ENCODE measurements at regions not wholly inside any gene's neighbourhood (a gene's known extent, or its start where the extent isn't known, plus 50 kb on each side); places are given as distances from the start of the nearest gene placed in this dataset.

- H3K4me1 ChIP-seq (ENCODE audit: control insufficient read depth in 1 of 2, extremely low read depth in 1 of 2, insufficient read depth in 2 of 2, low read length in 2 of 2) = no peaks in the 10 kb centered on the region
- H3K27me3 Mint-ChIP-seq = peaks cover 5 to 16% of the 10 kb centered on the region in 2 donors
- DNase-seq (no peak), ATAC-seq (replicated peaks in 1 of 4) (no peak)
- no peaks in the 10 kb centered on the region for H3K36me3 Mint-ChIP-seq
- H3K27ac Mint-ChIP-seq = no peak overlapping the region
- CTCF ChIA-PET = no interaction called here
- no peaks in the 10 kb centered on the region for H3K9me3 Mint-ChIP-seq
- no peak overlapping the region for H3K4me3 Mint-ChIP-seq
- no peak overlapping the region for H3K4me3 ChIP-seq (ENCODE audit: control insufficient read depth in 1 of 2, extremely low read depth in 1 of 2, low read length in 1 of 2)
- H3K4me1 Mint-ChIP-seq = no peaks in the 10 kb centered on the region
- H3K27me3 ChIP-seq (replicated peaks in 1 of 2; ENCODE audit: control insufficient read depth in 2 of 2, extremely low read depth in 1 of 2, insufficient read depth in 2 of 2, low read length in 1 of 2) = peaks cover 0 to 2% of the 10 kb centered on the region in 2 experiments
- no peak overlapping the region for H3K27ac ChIP-seq (ENCODE audit: low read length)
- WGBS (ENCODE audit: insufficient coverage) = no CpG with 5 or more reads among the region's 4 CpGs
- POLR2A ChIA-PET = no interaction called here
- H3K9me3 ChIP-seq = no peaks in the 10 kb centered on the region
- no peaks in the 10 kb centered on the region for H3K36me3 ChIP-seq (ENCODE audit: control insufficient read depth in 2 of 2, extremely low read depth in 1 of 2, insufficient read depth in 1 of 2, low read length in 1 of 2)
Observed at GRCh38 chr7:25775570-25775969, 376.4 kb upstream of the NFE2L3 start.

- ChIA-PET CTCF (no interaction called here), POLR2A (no interaction called here)
- ATAC-seq (replicated peaks in 1 of 4) (no peak), DNase-seq (no peak)
- Mint-ChIP-seq H3K4me3 (no peak overlapping the region), H3K4me1 (no peaks in the 10 kb centered on the region), H3K27me3 (peaks cover 5 to 16% of the 10 kb centered on the region in 2 donors), H3K36me3 (no peaks in the 10 kb centered on the region), H3K9me3 (no peaks in the 10 kb centered on the region), H3K27ac (no peak overlapping the region)
- no peak overlapping the region for H3K27ac ChIP-seq (ENCODE audit: low read length)
- H3K4me1 ChIP-seq (ENCODE audit: control insufficient read depth in 1 of 2, extremely low read depth in 1 of 2, insufficient read depth in 2 of 2, low read length in 2 of 2) = no peaks in the 10 kb centered on the region
- WGBS (ENCODE audit: insufficient coverage) = no CpG with 5 or more reads among the region's 3 CpGs
- H3K9me3 ChIP-seq = no peaks in the 10 kb centered on the region
- H3K36me3 ChIP-seq (ENCODE audit: control insufficient read depth in 2 of 2, extremely low read depth in 1 of 2, insufficient read depth in 1 of 2, low read length in 1 of 2) = no peaks in the 10 kb centered on the region
- no peak overlapping the region for H3K4me3 ChIP-seq (ENCODE audit: control insufficient read depth in 1 of 2, extremely low read depth in 1 of 2, low read length in 1 of 2)
- peaks cover 0 to 2% of the 10 kb centered on the region in 2 experiments for H3K27me3 ChIP-seq (replicated peaks in 1 of 2; ENCODE audit: control insufficient read depth in 2 of 2, extremely low read depth in 1 of 2, insufficient read depth in 2 of 2, low read length in 1 of 2)
Observed at GRCh38 chr7:25775999-25776743, 375.8 kb upstream of the NFE2L3 start.

GRCh38 chr7:25776744-25777123 lies 375.3 kb upstream of the NFE2L3 start:
- no peaks in the 10 kb centered on the region for H3K4me1 Mint-ChIP-seq
- DNase-seq (no peak), ATAC-seq (replicated peaks in 1 of 4) (no peak)
- H3K27ac Mint-ChIP-seq = no peak overlapping the region
- Histone ChIP-seq H3K4me3 (ENCODE audit: control insufficient read depth in 1 of 2, extremely low read depth in 1 of 2, low read length in 1 of 2) (no peak overlapping the region), H3K9me3 (no peaks in the 10 kb centered on the region), H3K27ac (ENCODE audit: low read length) (no peak overlapping the region), H3K4me1 (ENCODE audit: control insufficient read depth in 1 of 2, extremely low read depth in 1 of 2, insufficient read depth in 2 of 2, low read length in 2 of 2) (no peaks in the 10 kb centered on the region), H3K27me3 (replicated peaks in 1 of 2; ENCODE audit: control insufficient read depth in 2 of 2, extremely low read depth in 1 of 2, insufficient read depth in 2 of 2, low read length in 1 of 2) (peaks cover 0 to 2% of the 10 kb centered on the region in 2 experiments), H3K36me3 (ENCODE audit: control insufficient read depth in 2 of 2, extremely low read depth in 1 of 2, insufficient read depth in 1 of 2, low read length in 1 of 2) (no peaks in the 10 kb centered on the region)
- WGBS (ENCODE audit: insufficient coverage) = 90% methylated on average over 1 of the region's 1 CpG
- ChIA-PET CTCF (no interaction called here), POLR2A (no interaction called here)
- H3K36me3 Mint-ChIP-seq = no peaks in the 10 kb centered on the region
- H3K4me3 Mint-ChIP-seq = no peak overlapping the region
- H3K27me3 Mint-ChIP-seq = peaks cover 5 to 13% of the 10 kb centered on the region in 2 donors
- H3K9me3 Mint-ChIP-seq = no peaks in the 10 kb centered on the region

- 74% methylated on average over 7 of the region's 11 CpGs for WGBS (ENCODE audit: insufficient coverage)
- ATAC-seq (replicated peaks in 1 of 4) (no peak), DNase-seq (no peak)
- no peak overlapping the region for H3K4me3 ChIP-seq (ENCODE audit: control insufficient read depth in 1 of 2, extremely low read depth in 1 of 2, low read length in 1 of 2)
- no peaks in the 10 kb centered on the region for H3K9me3 ChIP-seq
- no peaks in the 10 kb centered on the region for H3K4me1 Mint-ChIP-seq
- no peaks in the 10 kb centered on the region for H3K36me3 ChIP-seq (ENCODE audit: control insufficient read depth in 2 of 2, extremely low read depth in 1 of 2, insufficient read depth in 1 of 2, low read length in 1 of 2)
- H3K36me3 Mint-ChIP-seq = no peaks in the 10 kb centered on the region
- H3K4me1 ChIP-seq (ENCODE audit: control insufficient read depth in 1 of 2, extremely low read depth in 1 of 2, insufficient read depth in 2 of 2, low read length in 2 of 2) = no peaks in the 10 kb centered on the region
- no peak overlapping the region for H3K27ac Mint-ChIP-seq
- no peak overlapping the region for H3K27ac ChIP-seq (ENCODE audit: low read length)
- no peaks in the 10 kb centered on the region for H3K9me3 Mint-ChIP-seq
- ChIA-PET POLR2A (interaction anchor here in 1 of 2 donors (0.6 kb wide), 1 partner anchor 309 kb away, joined by 3 read pairs; no protein-coding TSS in a partner anchor), CTCF (no interaction called here)
- peaks cover 2 to 13% of the 10 kb centered on the region in 2 donors for H3K27me3 Mint-ChIP-seq
- peaks cover 0 to 2% of the 10 kb centered on the region in 2 experiments for H3K27me3 ChIP-seq (replicated peaks in 1 of 2; ENCODE audit: control insufficient read depth in 2 of 2, extremely low read depth in 1 of 2, insufficient read depth in 2 of 2, low read length in 1 of 2)
- H3K4me3 Mint-ChIP-seq = no peak overlapping the region
Observed at GRCh38 chr7:25777969-25778708, 373.9 kb upstream of the NFE2L3 start.

- POLR2A ChIA-PET = no interaction called here
- Mint-ChIP-seq H3K4me3 (no peak overlapping the region), H3K4me1 (no peaks in the 10 kb centered on the region), H3K27ac (no peak overlapping the region), H3K9me3 (no peaks in the 10 kb centered on the region), H3K27me3 (peaks cover 2 to 13% of the 10 kb centered on the region in 2 donors), H3K36me3 (no peaks in the 10 kb centered on the region)
- H3K4me1 ChIP-seq (ENCODE audit: control insufficient read depth in 1 of 2, extremely low read depth in 1 of 2, insufficient read depth in 2 of 2, low read length in 2 of 2) = no peaks in the 10 kb centered on the region
- ATAC-seq (replicated peaks in 1 of 4) = no peak
- H3K27ac ChIP-seq (ENCODE audit: low read length) = no peak overlapping the region
- WGBS (ENCODE audit: insufficient coverage) = 96% methylated on average over 2 of the region's 3 CpGs
- DNase-seq = no peak
- no peak overlapping the region for H3K4me3 ChIP-seq (ENCODE audit: control insufficient read depth in 1 of 2, extremely low read depth in 1 of 2, low read length in 1 of 2)
- no peaks in the 10 kb centered on the region for H3K36me3 ChIP-seq (ENCODE audit: control insufficient read depth in 2 of 2, extremely low read depth in 1 of 2, insufficient read depth in 1 of 2, low read length in 1 of 2)
- H3K27me3 ChIP-seq (replicated peaks in 1 of 2; ENCODE audit: control insufficient read depth in 2 of 2, extremely low read depth in 1 of 2, insufficient read depth in 2 of 2, low read length in 1 of 2) = peaks cover 0 to 2% of the 10 kb centered on the region in 2 experiments
- CTCF ChIA-PET = interaction anchor here in 1 of 2 donors (0.6 kb wide), 1 partner anchor 17 kb away, joined by 3 read pairs; no protein-coding TSS in a partner anchor
- no peaks in the 10 kb centered on the region for H3K9me3 ChIP-seq
Observed at GRCh38 chr7:25779002-25779546, 372.9 kb upstream of the NFE2L3 start.

- Mint-ChIP-seq H3K4me1 (no peaks in the 10 kb centered on the region), H3K36me3 (no peaks in the 10 kb centered on the region), H3K4me3 (no peak overlapping the region), H3K9me3 (no peaks in the 10 kb centered on the region), H3K27ac (no peak overlapping the region), H3K27me3 (peaks cover 2 to 12% of the 10 kb centered on the region in 2 donors)
- ChIA-PET CTCF (no interaction called here), POLR2A (no interaction called here)
- Histone ChIP-seq H3K4me1 (ENCODE audit: control insufficient read depth in 1 of 2, extremely low read depth in 1 of 2, insufficient read depth in 2 of 2, low read length in 2 of 2) (no peaks in the 10 kb centered on the region), H3K27ac (ENCODE audit: low read length) (no peak overlapping the region), H3K4me3 (ENCODE audit: control insufficient read depth in 1 of 2, extremely low read depth in 1 of 2, low read length in 1 of 2) (no peak overlapping the region), H3K36me3 (ENCODE audit: control insufficient read depth in 2 of 2, extremely low read depth in 1 of 2, insufficient read depth in 1 of 2, low read length in 1 of 2) (no peaks in the 10 kb centered on the region), H3K9me3 (no peaks in the 10 kb centered on the region), H3K27me3 (replicated peaks in 1 of 2; ENCODE audit: control insufficient read depth in 2 of 2, extremely low read depth in 1 of 2, insufficient read depth in 2 of 2, low read length in 1 of 2) (no peaks in the 10 kb centered on the region)
- ATAC-seq (replicated peaks in 1 of 4) (no peak), DNase-seq (no peak)
- 100% methylated on average over 2 of the region's 2 CpGs for WGBS (ENCODE audit: insufficient coverage)
Observed at GRCh38 chr7:25780904-25781303, 371.1 kb upstream of the NFE2L3 start.
